ENCODE measurements at regions not wholly inside any gene's neighbourhood (a gene's known extent, or its start where the extent isn't known, plus 50 kb on each side); places are given as distances from the start of the nearest gene placed in this dataset.
"Not testable (repeated sequence)": the region's sequence is repeated elsewhere in the genome, so short reads cannot be mapped to it uniquely, and the experiment has no call there.

DNA sequence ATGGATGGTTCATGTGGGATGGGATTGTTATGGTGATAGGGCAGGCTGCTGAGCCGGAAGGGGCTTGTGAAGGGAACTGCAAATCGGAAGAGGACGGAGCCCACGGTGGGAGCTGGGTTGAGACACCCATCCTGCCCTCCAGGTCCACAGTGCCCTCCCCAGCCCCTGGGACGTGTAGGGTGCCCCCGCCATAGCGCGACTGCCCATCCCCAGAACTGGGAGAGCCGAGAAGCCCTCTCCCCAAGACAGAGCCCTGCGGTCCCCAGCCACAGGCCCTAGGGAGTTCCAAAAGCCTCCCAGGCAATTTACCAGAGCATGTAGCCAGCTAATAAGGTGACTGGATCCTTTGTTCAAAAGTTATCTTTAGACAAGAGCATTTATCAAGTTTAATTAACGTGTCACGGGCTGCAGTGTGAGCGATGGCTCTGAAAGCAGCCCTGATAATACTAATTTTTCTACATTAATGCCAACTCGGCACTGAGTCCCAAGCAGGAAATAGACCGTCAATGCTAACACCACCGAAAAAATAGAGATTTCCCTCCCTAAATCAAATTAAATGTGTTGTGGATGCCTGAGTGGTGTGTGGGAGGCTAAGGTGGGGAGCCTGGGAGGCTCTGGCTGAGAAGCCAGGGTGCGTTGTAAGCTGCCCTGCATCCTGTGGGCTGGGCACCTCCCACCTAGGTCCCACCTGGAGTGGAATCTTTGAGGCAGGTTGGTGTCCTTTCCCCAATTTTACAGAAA lies 76.8 kb upstream of the RTL6 start:
- DNase-seq = no peak

DNA sequence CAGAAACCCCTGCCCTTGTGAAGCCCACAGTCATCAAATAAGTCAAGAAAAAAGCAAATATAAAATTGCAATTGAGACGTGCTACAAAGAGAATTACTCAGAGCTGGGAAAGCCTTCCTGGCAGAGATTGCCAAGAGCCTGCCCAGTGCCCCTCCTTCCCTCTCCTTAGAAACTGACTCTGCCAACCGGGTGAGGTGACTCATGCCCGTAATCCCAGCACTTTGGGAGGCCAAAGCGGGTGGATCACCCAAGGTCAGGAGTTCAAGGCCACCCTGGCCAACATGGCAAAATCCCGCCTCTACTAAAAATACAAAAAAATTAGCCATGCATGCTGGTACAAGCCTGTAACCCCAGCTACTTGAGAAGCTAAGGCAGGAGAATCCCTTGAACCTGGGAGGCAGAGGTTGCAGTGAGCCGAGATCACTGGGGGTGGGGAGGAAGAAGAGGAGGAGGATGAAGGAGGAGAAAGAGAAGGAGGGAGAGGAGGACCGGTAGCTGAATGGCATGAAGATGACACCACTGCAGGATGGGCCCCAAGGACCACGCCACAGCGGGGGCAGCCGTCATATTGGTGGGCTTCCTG lies 76.1 kb upstream of the RTL6 start:
- DNase-seq = peak; percentile 63

DNA sequence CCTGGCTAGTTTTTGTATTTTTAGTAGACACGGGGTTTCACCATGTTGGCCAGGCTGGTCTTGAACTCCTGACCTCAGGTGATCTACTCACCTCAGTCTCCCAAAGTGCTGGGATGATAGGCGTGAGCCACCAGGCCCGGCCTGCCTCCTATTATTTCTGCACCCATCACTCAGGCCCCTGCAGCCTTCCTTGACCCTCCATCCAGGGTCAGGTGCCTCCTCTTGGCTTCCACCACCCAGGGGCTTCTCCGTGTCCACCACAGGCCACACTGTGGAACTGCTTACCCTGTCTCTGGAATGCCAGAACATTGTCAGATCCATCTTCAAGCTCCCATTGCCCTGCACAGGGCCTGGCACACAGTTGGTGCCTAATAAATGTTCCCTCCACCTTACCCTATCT lies 75.4 kb upstream of the RTL6 start:
- DNase-seq = no peak

DNA sequence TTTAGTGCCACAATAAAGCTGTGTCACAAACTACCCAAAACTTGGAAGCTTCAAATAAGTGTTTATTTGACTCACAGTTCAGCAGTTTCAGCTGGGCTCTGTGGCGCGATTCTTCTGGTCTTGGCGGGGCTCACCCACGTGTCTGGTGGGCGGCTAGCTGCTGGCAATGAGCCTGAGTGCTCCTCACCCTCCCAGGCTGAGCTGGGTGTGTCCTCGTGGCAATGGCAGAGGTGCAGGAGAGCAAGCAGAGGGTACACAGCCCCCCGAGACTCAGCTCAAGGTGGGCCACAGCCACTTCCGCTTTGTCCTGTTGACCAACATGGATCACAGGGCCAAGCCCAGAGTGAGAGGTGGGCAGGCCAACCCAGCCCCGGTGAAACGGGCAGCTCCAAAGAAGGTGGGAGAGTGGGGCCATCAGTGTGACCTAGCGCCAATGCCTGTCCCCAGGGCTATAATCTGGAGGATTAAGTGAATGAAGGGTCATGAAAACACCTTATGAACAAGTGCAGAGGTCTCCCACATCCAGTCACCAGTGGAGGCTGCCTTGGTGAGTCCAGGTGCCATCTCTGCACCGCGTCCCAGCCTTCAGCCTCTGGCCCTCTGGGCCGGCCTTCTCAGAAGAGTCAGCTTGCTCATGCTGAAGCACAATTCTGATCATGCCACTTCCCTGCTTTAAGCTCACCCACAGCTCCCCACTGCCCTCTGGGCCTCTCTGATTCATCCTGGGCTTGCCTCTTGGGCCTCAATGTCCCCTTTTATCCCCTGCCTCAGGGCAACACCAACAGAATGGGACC lies 74.6 kb upstream of the RTL6 start:
- no peak for DNase-seq

DNA sequence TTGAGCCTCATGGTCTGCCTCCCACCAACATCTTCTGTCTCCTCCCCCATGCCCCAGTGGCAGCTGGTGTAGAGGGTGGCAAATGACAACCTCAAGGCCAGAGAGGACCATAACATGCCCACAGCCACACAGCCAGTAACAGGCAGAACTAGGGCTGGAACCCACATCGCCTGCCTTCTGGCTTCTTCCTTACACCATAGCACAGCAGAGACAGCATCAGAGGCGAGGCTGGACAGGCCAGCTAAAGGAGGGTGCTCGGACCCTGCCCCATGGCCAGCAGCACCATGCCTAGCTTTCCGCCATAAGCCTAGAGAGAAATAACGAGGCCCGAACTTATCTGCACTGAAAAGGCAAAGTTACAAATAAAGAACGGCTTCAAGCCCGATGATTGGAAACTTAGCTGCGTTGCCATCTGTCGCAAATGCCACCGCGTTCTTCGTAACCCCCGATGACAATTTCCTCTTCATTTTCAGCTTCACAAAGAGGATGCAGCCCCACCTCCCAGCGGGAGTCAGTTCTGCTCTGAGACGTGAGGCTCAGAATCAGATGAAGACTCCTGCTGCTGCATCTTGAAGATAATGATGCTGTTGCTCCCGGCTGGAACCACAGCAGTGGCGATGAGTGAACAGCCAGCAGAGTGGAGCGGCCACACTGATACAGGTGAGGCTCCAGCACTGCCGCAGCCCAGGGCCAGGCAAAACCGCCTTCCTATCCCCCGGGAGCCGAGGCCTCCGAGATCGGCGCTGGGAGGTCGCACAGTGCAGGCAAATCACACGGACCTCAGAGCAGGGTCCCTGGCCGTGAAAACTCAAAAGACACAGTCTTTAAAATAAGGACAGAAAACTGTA lies 73.8 kb upstream of the RTL6 start:
- DNase-seq = no peak

DNA sequence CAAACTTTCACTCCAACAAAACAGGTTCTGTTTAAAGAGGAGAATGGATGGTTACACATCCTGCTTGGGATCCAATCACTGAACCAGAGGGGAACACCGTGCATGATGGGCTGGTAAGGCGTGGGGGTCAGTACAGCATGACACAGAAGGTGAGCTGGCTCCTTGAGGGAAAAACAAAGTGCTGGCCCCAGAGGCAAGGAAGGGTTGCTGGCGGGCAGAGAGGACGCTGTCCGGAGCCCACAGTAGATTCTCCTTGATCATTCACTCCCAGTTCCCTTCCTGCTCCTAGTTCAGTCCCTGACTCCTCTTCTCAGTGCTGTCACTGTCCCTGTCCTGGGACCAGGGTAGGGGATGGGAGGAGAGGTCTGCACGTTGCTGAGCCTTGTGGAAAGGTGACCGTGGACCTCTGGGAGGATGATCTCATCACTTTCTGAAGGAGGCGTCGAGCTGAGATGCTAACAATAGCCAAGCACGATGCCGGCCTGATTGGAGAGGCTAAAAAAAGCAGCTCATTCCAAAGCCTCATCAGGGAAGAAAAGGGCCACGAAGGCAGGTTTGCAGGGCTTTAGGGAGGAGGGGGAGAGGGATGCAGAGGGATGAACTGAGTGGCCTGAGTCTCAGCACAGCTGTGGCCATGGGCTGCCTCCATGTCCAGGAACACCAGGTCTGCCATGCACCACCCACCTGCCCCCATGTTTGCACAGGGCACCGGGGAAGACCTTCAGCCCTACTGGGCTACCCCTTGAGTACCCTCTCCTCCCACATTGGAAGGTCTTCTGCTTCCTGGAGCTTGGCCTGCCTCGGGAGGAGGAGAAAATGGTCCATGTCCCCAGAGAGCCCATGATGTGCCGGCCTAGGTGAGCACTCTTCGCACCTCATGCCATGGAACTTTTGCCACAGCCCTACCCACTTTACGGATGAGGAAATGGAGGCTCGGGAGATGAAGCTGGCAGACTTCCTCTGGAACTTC lies 72.7 kb upstream of the RTL6 start:
- DNase-seq = no peak

DNA sequence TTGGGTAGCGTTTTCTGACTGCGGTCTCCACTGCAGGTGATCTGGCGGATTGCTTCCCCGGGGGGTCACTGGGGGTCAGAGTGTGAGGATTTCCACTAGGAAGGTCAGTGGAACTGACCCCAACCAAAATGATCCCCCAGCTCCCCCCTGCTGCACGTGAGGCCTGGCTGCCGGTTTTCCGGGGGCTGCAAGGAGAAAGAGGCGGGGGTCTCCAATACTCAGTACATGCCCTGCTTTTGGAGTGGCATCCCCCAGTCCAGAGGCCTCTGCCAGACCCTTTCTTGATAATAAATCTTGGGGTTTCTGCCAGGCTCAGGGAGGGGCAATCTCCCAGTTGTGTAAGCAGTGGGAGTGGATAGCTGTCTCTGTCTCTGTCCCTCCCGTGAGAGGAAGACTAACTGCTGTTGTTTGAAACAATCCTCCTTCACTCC lies 71.5 kb upstream of the RTL6 start:
- no peak for DNase-seq

DNA sequence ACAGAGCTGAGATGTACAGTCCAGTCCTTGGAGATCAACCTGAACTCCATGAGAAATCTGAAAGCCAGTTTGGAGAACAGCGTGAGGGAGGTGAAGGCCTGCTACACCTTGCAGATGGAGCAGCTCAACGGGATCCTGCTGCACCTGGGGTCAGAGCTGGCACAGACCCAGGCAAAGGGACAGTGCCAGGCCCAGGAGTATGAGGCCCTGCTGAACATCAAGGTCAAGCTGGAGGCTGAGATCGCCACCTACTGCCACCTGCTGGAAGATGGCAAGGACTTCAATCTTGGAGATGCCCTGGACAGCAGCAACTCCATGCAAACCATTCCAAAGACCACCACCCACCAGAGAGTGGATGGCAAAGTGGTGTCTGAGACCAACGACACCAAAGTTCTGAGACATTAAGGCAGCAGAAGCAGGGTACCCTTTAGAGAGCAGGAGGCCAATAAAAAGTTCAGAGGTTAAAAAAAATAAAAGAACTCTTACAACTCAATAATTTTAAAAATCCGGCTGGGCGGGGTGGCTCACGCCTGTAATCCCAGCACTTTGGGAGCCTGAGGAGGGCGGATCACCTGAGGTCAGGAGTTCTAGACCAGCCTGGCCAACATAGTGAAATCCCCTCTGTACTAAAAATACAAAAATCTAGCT lies 69.9 kb upstream of the RTL6 start:
- DNase-seq = no peak

DNA sequence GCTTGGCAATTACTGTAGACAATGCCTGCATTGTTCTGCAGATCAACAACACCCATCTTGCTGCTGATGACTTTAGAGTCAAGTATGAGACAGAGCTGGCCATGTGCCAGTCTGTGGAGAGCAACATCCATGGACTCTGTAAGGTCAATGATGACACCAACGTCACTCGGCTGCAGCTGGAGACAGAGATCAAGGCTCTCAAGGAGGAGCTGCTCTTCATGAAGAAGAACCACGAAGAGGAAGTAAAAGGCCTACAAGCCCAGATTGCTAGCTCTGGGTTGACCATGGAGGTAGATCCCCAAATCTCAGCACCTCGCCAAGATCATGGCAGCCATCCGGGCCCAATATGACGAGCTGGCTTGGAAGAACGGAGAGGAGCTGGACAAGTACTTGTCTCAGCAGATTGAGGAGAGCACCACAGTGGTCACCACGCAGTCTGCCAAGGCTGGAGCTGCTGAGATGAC lies 69.4 kb upstream of the RTL6 start:
- DNase-seq = not testable (repeated sequence)

DNA sequence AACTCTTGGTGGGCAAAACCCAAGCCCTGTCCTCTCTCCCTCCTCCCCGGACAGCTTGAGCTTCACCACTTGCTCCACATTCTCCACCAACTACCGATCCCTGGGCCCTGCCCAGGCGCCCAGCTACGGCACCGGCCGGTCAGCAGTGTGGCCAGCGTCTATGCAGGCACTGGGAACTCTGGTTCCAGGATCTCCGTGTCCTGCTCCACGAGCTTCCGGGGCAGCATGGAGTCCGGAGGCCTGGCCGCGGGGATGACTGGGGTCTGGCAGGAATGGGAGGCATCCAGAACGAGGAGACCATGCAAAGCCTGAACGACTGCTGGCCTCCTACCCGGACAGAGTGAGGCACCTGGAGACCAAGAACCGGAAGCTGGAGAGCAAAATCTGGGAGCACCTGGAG lies 68.9 kb upstream of the RTL6 start:
- DNase-seq = no peak

DNA sequence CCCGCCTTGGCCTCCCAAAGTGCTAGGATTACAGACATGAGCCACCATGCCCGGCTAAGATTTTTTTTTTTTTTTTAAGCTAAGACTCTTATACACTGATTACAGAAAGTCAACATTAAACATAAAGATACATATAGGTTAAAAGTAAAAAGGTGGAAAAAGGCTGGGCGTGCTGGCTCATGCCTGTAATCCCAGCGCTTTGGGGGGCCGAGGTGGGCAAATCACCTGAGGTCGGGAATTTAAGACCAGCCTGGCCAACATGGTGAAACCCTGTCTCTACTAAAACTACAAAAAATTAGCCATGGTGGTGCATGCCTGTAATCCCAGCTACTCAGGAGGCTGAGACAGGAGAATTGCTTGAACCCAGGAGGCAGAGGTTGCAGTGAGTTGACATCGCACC lies 64.6 kb upstream of the RTL6 start:
- DNase-seq = not testable (repeated sequence)

DNA sequence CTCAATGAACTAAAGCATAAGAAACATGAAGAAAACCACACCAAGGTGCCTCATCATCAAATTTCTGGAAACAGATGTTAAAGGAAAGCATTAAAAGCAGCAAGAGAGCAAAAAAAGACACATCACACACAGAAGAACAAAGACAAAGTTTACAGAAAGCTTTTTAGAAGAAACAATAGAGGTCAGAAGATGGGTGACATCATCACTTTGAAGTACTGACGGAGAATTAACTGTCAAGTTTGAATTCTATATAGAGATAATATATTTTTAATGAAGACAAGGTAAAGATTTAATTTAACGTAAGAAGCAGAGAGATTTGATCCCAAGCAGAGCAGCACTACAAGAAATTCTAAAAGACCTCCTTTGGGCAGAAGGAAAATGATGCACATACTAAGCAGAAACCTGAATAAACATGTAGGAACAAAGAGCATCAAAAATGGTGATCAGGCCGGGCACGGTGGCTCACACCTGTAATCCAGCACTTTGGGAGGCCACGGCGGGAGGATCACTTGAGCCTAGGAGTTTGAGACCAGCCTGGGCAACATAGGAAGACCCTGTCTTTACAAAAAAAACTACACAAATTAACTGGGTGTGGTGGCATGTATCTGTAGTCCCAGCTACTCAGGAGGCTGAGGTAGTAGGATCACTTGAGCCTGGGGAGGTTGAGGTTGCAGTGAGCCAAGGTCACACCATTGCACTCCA lies 63.3 kb upstream of the RTL6 start:
- DNase-seq = no peak

DNA sequence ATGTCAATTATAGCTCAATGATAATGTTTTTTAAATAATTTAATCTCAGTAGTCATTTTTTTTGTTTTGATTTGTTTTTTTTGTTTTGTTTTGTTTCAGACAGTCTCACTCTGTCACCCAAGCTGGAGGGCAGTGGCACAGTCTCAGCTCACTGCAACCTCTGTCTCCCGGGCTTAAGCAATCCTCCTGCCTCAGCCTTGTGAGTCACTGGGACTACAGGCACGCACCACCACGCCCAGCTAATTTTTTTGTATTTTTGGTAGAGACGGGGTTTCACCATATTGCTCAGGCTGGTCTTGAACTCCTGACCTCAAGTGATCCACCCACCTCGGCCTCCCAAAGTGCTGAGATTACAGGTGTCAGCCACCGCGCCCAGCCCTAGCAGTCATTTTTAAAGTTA lies 60.6 kb upstream of the RTL6 start:
- DNase-seq = not testable (repeated sequence)

DNA sequence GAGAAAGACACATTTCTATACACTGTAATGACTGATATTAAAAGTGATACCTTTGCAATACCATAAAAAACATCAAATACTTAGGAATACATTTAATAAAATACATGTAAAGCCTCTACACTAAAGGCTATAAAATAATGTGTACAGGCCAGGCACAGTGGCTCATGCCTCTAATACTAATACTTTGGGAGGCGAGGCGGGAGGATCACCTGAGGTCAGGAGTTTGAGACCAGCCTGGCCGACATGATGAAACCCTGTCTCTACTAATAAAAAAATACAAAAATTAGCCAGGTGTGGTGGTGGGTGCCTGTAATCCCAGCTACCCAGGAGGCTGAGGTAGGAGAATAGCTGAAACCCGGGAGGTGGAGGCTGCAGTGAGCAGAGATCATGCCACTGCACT lies 59.8 kb upstream of the RTL6 start:
- not testable (repeated sequence) for DNase-seq

DNA sequence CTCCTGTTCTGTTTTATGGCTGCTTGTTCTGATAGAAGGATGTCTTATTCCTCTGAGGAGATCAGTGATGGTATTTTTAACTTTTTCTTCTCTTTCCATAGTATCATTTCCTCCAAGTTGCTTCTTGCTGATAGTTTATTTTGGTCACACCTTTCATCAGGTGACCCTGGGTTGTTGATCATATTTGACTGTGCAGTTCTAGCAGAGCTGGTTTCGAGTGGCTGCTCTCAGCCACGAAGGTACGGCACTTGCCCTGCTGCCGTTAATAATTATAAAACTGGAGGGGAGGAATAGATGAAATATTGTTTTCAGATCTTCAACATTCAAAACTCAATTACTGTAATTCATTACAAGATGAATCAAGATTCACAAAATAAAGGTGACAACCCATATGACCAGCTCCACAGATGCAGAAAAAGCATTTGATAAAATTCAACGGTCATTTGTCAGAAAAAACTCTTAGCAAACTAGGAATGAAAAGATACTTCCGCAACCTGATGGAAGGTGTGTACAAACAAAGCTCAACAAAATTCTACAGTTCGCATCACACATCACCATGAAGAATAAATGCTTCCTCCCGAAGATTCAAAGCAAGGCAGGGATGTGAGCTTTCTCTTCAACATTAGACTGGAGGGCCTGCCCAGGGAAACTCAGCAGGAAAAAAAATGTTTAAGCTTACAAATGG lies 59.2 kb upstream of the RTL6 start:
- DNase-seq = no peak

DNA sequence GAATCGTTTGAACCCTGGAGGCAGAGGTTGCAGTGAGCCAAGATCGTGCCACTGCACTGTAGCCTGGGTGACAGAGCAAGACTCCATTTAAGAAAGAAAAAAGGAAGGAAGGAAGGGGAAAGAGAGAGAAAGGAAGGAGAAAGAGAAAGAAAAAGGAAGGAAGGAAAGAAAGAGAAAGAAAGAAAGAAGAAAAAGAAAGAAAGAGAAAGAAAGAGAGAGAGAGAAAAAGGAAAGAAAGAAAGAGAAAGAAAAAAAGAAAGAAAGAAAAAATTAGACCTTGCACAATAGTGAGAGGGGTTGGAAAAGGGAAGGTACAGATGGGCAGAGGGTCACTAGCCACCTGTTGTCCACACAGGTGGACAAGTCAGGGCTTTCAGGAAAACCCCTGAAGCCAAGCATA lies 57.6 kb upstream of the RTL6 start:
- no peak for DNase-seq

DNA sequence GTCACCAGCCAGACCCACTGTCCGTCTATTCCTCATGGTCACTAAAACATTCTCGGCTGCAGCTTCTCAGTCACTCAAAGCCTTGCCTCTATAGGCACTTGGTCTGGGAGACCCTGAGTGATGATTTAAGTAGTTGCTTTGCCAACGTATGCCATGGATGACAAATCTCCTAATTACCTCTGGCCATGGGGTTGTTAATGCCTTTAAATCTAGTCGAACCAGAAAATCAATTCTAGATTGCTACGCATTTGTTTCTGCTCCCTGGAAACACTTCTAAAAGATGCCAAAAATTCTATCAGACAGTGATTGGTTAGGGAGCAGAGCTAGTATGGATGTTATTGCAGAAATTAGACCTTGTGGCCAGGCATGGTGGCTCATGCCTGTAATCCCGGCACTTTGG lies 57.0 kb upstream of the RTL6 start:
- no peak for DNase-seq

DNA sequence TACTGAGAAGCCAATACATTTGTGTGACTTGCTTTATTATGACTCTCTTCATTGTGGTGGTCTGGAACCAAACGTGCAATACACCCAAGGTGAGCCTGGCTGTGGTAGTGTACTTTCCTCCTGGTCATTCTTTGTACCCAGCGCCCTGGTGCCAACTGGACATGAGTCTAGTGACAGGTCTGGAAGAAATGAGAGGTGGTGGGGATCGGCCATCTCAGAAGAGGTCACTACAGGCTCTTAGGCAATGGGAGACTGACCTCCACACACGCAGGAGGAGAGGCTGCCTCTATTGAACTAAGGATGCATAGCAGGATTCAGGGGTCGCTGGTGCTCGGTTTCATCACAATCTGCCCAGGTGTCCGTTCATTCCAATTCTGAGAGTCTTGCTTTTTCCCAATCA lies 56.4 kb upstream of the RTL6 start:
- DNase-seq = no peak

DNA sequence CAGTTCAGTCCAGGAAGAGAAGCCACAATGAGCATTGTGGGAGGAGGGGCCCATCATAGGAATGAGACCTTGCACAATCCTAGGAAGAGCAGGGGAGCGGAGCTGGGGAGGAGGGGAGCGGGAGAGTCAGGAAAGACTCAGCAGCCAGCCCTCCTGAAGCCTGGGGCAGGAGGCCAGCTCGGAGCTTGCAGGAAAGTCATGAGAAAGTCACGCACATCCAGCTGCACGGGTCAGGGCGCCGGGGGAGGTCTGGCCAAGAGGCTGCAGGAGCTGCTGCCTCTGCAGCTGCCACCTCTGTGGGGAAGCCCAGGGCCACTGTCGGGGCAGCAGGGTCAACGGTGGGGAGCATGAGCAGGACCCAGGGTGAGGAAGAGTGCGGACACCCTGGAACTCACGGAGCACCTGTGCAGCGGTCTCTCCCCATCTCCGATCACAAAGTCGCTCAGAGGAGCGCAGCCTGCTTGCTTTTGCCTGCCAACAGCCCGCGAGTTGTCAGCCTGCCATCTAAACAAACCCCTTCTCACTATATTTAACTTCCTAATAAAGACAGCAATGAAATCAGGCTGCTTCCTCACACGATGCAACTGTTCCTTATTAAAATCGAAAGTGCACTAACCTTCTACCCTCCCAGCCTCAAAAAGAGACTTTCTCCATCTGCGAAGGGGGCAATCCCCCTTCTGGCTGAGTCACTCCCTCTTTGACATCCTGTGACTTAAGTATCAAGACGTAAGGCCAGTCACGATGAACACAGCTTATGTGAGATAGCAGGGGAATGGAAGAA lies 52.9 kb upstream of the RTL6 start:
- DNase-seq = peak; percentile 41
